GM23248 (cell line): ENCODE measurements at regions not wholly inside any gene's neighbourhood (a gene's known extent, or its start where the extent isn't known, plus 50 kb on each side); places are given as distances from the start of the nearest gene placed in this dataset.
"Not testable (repeated sequence)": the region's sequence is repeated elsewhere in the genome, so short reads cannot be mapped to it uniquely, and the experiment has no call there.

Experiments
- DNase-seq: peaks from one replicate; pipeline ENCODE4 v3.0.0-alpha.2; 2015
- H2AFZ ChIP-seq: fragments of 200-600 bp; sonication (generic); 2 replicates; pipeline ENCODE4 v1.6.1; 2016; ENCODE audit warnings: antibody characterized with exemption
- H3F3A ChIP-seq: fragments of 200-600 bp; sonication (generic); 2 replicates; pipeline ENCODE4 v1.6.1; 2016; ENCODE audit warnings: mild to moderate bottlenecking, antibody characterized with exemption, mixed run types; ENCODE audit not compliant: insufficient read depth
- H3K27ac ChIP-seq: fragments of 200-600 bp; sonication (generic); 2 replicates; pipeline ENCODE4 v1.5.1; 2016; ENCODE audit warnings: mild to moderate bottlenecking
- H3K27me3 ChIP-seq: fragments of 200-600 bp; sonication (generic); replicated peaks from 2 replicates; pipeline ENCODE4 v1.6.1; 2016; ENCODE audit warnings: mild to moderate bottlenecking; ENCODE audit not compliant: insufficient read depth
- H3K36me3 ChIP-seq: fragments of 200-600 bp; sonication (generic); 2 replicates; pipeline ENCODE4 v1.6.1; 2016; ENCODE audit warnings: low read depth, mild to moderate bottlenecking
- H3K4me1 ChIP-seq: fragments of 200-600 bp; sonication (generic); 2 replicates; pipeline ENCODE4 v1.6.1; 2016; ENCODE audit warnings: mild to moderate bottlenecking; ENCODE audit not compliant: insufficient read depth
- H3K4me2 ChIP-seq: fragments of 200-600 bp; sonication (generic); one replicate; pipeline ENCODE4 v1.6.1; 2016; ENCODE audit warnings: mild to moderate bottlenecking; ENCODE audit not compliant: unreplicated experiment
- H3K4me3 ChIP-seq: fragments of 200-600 bp; sonication (generic); 2 replicates; pipeline ENCODE4 v1.5.1; 2016; ENCODE audit warnings: mild to moderate bottlenecking
- H3K79me2 ChIP-seq: fragments of 200-600 bp; sonication (generic); 2 replicates; pipeline ENCODE4 v1.6.1; 2016; ENCODE audit warnings: mild to moderate bottlenecking; ENCODE audit not compliant: insufficient read depth
- H3K9ac ChIP-seq: fragments of 200-600 bp; sonication (generic); 2 replicates; pipeline ENCODE4 v1.6.1; 2016; ENCODE audit warnings: mild to moderate bottlenecking
- H3K9me2 ChIP-seq: fragments of 200-600 bp; sonication (generic); 2 replicates; pipeline ENCODE4 v1.6.1; 2016; ENCODE audit warnings: mixed run types, mild to moderate bottlenecking, moderate library complexity; ENCODE audit not compliant: insufficient read depth
- H3K9me3 ChIP-seq: fragments of 200-600 bp; sonication (generic); one replicate; pipeline ENCODE4 v1.6.1; 2017; ENCODE audit warnings: low read depth
- H4K20me1 ChIP-seq: fragments of 200-600 bp; sonication (generic); 2 replicates; pipeline ENCODE4 v1.6.0; 2016; ENCODE audit not compliant: insufficient read depth
- EZH2 ChIP-seq: fragments of 200-600 bp; sonication (generic); IDR thresholded peaks from 2 replicates; pipeline ENCODE4 v1.6.1; 2018; ENCODE audit warnings: antibody characterized with exemption, mild to moderate bottlenecking; ENCODE audit not compliant: insufficient read depth, poor library complexity, severe bottlenecking
- EZH2phosphoT487 ChIP-seq: fragments of 200-600 bp; sonication (generic); IDR thresholded peaks from 2 replicates; pipeline ENCODE4 v1.6.1; 2018; ENCODE audit warnings: antibody characterized with exemption, moderate library complexity, mild to moderate bottlenecking, low read depth; ENCODE audit not compliant: insufficient read depth
- WGBS, 2 experiments: methylation state at CpG; one replicate each; pipeline ENCODE4 v1.1.6; 2015 to 2017; ENCODE audit warnings: low lambda C conversion rate in 2 of 2, low coverage in 1 of 2; ENCODE audit errors: missing lambda C conversion rate in 2 of 2; 5-methylcytosine and 5-hydroxymethylcytosine counted together
- in situ Hi-C: fragments of 300-500 bp; cut with MboI; formaldehyde crosslinking; loops from 2 replicates; pipeline ENCODE4 v1.15.0; 2020

- TF ChIP-seq EZH2 (no peak), EZH2phosphoT487 (no peak)
These were observed 190.2 kb upstream of the POF1B start for GRCh38 chrX:85569686-85570085.

GRCh38 chrX:85569096-85569495, 189.6 kb upstream of the POF1B start:
- Histone ChIP-seq H2AFZ (no peak overlapping the region), H3F3A (no peaks in the 10 kb centered on the region), H3K4me1 (no peaks in the 10 kb centered on the region), H3K36me3 (no peaks in the 10 kb centered on the region), H3K27me3 (no peaks in the 10 kb centered on the region), H3K9me3 (no peaks in the 10 kb centered on the region), H3K4me3 (no peak overlapping the region), H3K79me2 (no peaks in the 10 kb centered on the region), H3K4me2 (no peak overlapping the region), H4K20me1 (no peaks in the 10 kb centered on the region), H3K9ac (no peak overlapping the region), H3K9me2 (no peaks in the 10 kb centered on the region), H3K27ac (no peak overlapping the region)
- in situ Hi-C loops = no loop called here
- WGBS, 2 experiments = 0% methylated on average over 1 of the region's 1 CpG
- no peak for DNase-seq
- TF ChIP-seq EZH2phosphoT487 (no peak), EZH2 (no peak)

More at GRCh38 chrX:85569686-85570085, 190.2 kb upstream of the POF1B start:
- Histone ChIP-seq H3K9me3 (no peaks in the 10 kb centered on the region), H3K79me2 (no peaks in the 10 kb centered on the region), H3K9ac (no peak overlapping the region), H3K36me3 (no peaks in the 10 kb centered on the region), H3K9me2 (no peaks in the 10 kb centered on the region), H3K4me3 (no peak overlapping the region), H3K4me1 (no peaks in the 10 kb centered on the region), H3F3A (no peaks in the 10 kb centered on the region), H4K20me1 (no peaks in the 10 kb centered on the region), H3K27ac (no peak overlapping the region), H2AFZ (no peak overlapping the region), H3K4me2 (no peak overlapping the region), H3K27me3 (no peaks in the 10 kb centered on the region)
- no peak for DNase-seq
- 0% methylated on average over 4 of the region's 4 CpGs for WGBS, 2 experiments
- in situ Hi-C loops = no loop called here

- H3K9me2 ChIP-seq = no peaks in the 10 kb centered on the region
- no peak overlapping the region for H3K9ac ChIP-seq
- no peaks in the 10 kb centered on the region for H3F3A ChIP-seq
- TF ChIP-seq EZH2 = no peak
- TF ChIP-seq EZH2phosphoT487 = no peak
- H3K4me1 ChIP-seq = no peaks in the 10 kb centered on the region
- no peak overlapping the region for H3K27ac ChIP-seq
- no peaks in the 10 kb centered on the region for H3K79me2 ChIP-seq
- H3K9me3 ChIP-seq = no peaks in the 10 kb centered on the region
- WGBS, 2 experiments = 8 to 51% methylated on average over 4 to 6 of the region's 7 CpGs
- no peak overlapping the region for H3K4me3 ChIP-seq
- no peaks in the 10 kb centered on the region for H3K36me3 ChIP-seq
- DNase-seq = no peak
- in situ Hi-C loops = no loop called here
- H4K20me1 ChIP-seq = no peaks in the 10 kb centered on the region
- H3K4me2 ChIP-seq = no peak overlapping the region
- H2AFZ ChIP-seq = no peak overlapping the region
- no peaks in the 10 kb centered on the region for H3K27me3 ChIP-seq
These were observed 181.8 kb upstream of the POF1B start for GRCh38 chrX:85561231-85561630.

- Histone ChIP-seq H4K20me1 (no peaks in the 10 kb centered on the region), H3K9me3 (no peaks in the 10 kb centered on the region), H3K4me1 (no peaks in the 10 kb centered on the region), H3K36me3 (no peaks in the 10 kb centered on the region), H3K27ac (no peak overlapping the region), H3K9ac (no peak overlapping the region), H3K27me3 (no peaks in the 10 kb centered on the region), H3K79me2 (no peaks in the 10 kb centered on the region), H3K4me3 (no peak overlapping the region), H3K4me2 (peak overlapping the region; percentile 35), H2AFZ (peak overlapping the region; percentile 35; the same call in 1 of the 2 replicates), H3K9me2 (no peaks in the 10 kb centered on the region), H3F3A (no peaks in the 10 kb centered on the region)
- TF ChIP-seq EZH2phosphoT487 = no peak
- TF ChIP-seq EZH2 = no peak
- WGBS, 2 experiments = 12 to 20% methylated on average over 4 of the region's 4 CpGs
- peak; percentile 2 for DNase-seq
- in situ Hi-C loops = loop anchor here (25.0 kb wide), 1 partner anchor 432 kb away; no protein-coding TSS in a partner anchor
These were observed 165.1 kb upstream of the POF1B start for GRCh38 chrX:85544609-85545008.

- 13 to 27% methylated on average over 3 of the region's 3 CpGs for WGBS, 2 experiments
- Histone ChIP-seq H3K4me3 (no peak overlapping the region), H2AFZ (no peak overlapping the region), H3F3A (no peaks in the 10 kb centered on the region), H3K36me3 (no peaks in the 10 kb centered on the region), H3K9me3 (no peaks in the 10 kb centered on the region), H3K79me2 (no peaks in the 10 kb centered on the region), H3K9me2 (no peaks in the 10 kb centered on the region), H3K27me3 (no peaks in the 10 kb centered on the region), H3K4me1 (no peaks in the 10 kb centered on the region), H3K27ac (no peak overlapping the region), H4K20me1 (no peaks in the 10 kb centered on the region), H3K4me2 (no peak overlapping the region), H3K9ac (no peak overlapping the region)
- in situ Hi-C loops = loop anchor here (25.0 kb wide), 1 partner anchor 432 kb away; no protein-coding TSS in a partner anchor
- no peak for TF ChIP-seq EZH2phosphoT487
- DNase-seq = no peak
These were observed 164.4 kb upstream of the POF1B start for GRCh38 chrX:85543866-85544265.

DNA sequence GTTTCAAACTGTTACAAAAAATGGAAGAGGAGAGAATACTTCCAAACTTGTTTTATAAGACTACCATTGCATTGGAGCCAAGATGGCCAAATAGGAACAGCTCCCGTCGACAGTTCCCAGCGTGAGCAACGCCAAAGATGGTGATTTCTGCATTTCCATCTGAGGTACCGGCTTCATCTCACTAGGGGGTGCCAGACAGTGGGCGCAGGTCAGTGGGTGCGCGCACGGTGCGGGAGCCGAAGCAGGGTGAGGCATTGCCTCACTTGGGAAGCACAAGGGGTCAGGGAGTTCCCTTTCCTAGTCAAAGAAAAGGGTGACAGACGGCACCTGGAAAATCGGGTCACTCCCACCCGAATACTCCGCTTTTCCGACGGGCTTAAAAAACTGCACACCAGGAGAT, 149.7 kb upstream of the POF1B start:
- in situ Hi-C loops = loop anchor here (25.0 kb wide), 1 partner anchor 417 kb away; no protein-coding TSS in a partner anchor
- H3K9me3 ChIP-seq, DNase-seq, H3K4me3 ChIP-seq, H3K4me1 ChIP-seq, H3K9ac ChIP-seq, H3F3A ChIP-seq, H3K4me2 ChIP-seq, H3K27ac ChIP-seq, H3K79me2 ChIP-seq, H3K27me3 ChIP-seq, H3K9me2 ChIP-seq, H3K36me3 ChIP-seq, H2AFZ ChIP-seq, H4K20me1 ChIP-seq: not testable (repeated sequence)
- 62 to 64% methylated on average over 9 to 16 of the region's 17 CpGs for WGBS, 2 experiments
